Fibroblast of pulmonary artery (primary cell): ENCODE measurements at regions not wholly inside any gene's neighbourhood (a gene's known extent, or its start where the extent isn't known, plus 50 kb on each side); places are given as distances from the start of the nearest gene placed in this dataset.

ENCODE experiments used
- DNase-seq: peaks from one replicate; pipeline ENCODE4 v3.0.0-alpha.2; 2010; ENCODE audit warnings: low read depth
- H3K4me3 ChIP-seq: replicated peaks from 2 replicates; pipeline ENCODE4 v1.5.1; 2011; ENCODE audit warnings: low read depth, mild to moderate bottlenecking, control low read depth, low read length, moderate library complexity
- CTCF ChIP-seq: IDR thresholded peaks from 2 replicates; pipeline ENCODE4 v1.5.1; 2011; ENCODE audit warnings: mild to moderate bottlenecking, control low read depth, low read length, inconsistent platforms; ENCODE audit errors: missing control alignments

- no peak overlapping the region for H3K4me3 ChIP-seq
- no peak for TF ChIP-seq CTCF
- DNase-seq = no peak
Observed at GRCh38 chr12:130245251-130245650, 83.0 kb downstream of the FZD10 start.

GRCh38 chr12:130246560-130246959 is 84.3 kb downstream of the FZD10 start:
- no peak for DNase-seq
- H3K4me3 ChIP-seq = no peak overlapping the region
- TF ChIP-seq CTCF = no peak

GRCh38 chr12:130247634-130248237 is 85.5 kb downstream of the FZD10 start:
- H3K4me3 ChIP-seq = no peak overlapping the region
- DNase-seq = no peak
- TF ChIP-seq CTCF = no peak

- no peak for DNase-seq
- TF ChIP-seq CTCF = no peak
- no peak overlapping the region for H3K4me3 ChIP-seq
Observed at GRCh38 chr12:130249376-130249775, 87.1 kb downstream of the FZD10 start.

GRCh38 chr12:130251236-130251780 is 86.4 kb upstream of the PIWIL1 start:
- H3K4me3 ChIP-seq = no peak overlapping the region
- DNase-seq = no peak
- TF ChIP-seq CTCF = no peak

GRCh38 chr12:130253866-130254265 is 83.8 kb upstream of the PIWIL1 start:
- no peak for DNase-seq
- H3K4me3 ChIP-seq = no peak overlapping the region
- TF ChIP-seq CTCF = no peak
